H1 (cell line): ENCODE measurements at regions not wholly inside any gene's neighbourhood (a gene's known extent, or its start where the extent isn't known, plus 50 kb on each side); places are given as distances from the start of the nearest gene placed in this dataset.

ENCODE experiments used
- KDM4A ChIP-seq: IDR thresholded peaks from one replicate; pipeline ENCODE4 v1.7.1; 2012; ENCODE audit warnings: low read depth, mild to moderate bottlenecking, moderate library complexity, low read length, inconsistent platforms; ENCODE audit not compliant: severe bottlenecking
- NANOG ChIP-seq: IDR thresholded peaks from 2 replicates; pipeline ENCODE4 v1.6.1; 2011; ENCODE audit warnings: low read length, low read depth, mild to moderate bottlenecking, inconsistent platforms; ENCODE audit not compliant: insufficient read depth, poor library complexity, severe bottlenecking
- POLR2AphosphoS5 ChIP-seq: IDR thresholded peaks from 2 replicates; pipeline ENCODE4 v1.6.1; 2011; ENCODE audit warnings: low read depth, low read length
- RAD21 ChIP-seq, 2 experiments: IDR thresholded peaks in 1 of 2; conservative IDR thresholded peaks in 1 of 2; 2 replicates each; pipeline ENCODE4 v1.6.1; 2011; ENCODE audit warnings: low read depth in 2 of 2, low read length in 2 of 2, improper control_type of control experiment in 1 of 2, inconsistent platforms in 1 of 2, mild to moderate bottlenecking in 1 of 2, moderate library complexity in 1 of 2
- SP2 ChIP-seq: IDR thresholded peaks from 2 replicates; pipeline ENCODE4 v1.6.1; 2012; ENCODE audit warnings: mild to moderate bottlenecking, low read length, inconsistent platforms
- TAF7 ChIP-seq: optimal IDR thresholded peaks from 2 replicates; pipeline ENCODE3; 2011; ENCODE audit warnings: low read depth, mild to moderate bottlenecking, inconsistent platforms, low read length, moderate library complexity, borderline replicate concordance
- TF ChIP-seq, protein P1 (sequence below): fragments of 300-600 bp; sonication (generic); IDR thresholded peaks from 2 replicates; pipeline ENCODE4 v1.7.1; 2012; ENCODE audit warnings: low read length, moderate library complexity, mild to moderate bottlenecking, inconsistent platforms; ENCODE audit not compliant: insufficient replicate concordance
- TF ChIP-seq, protein P2 (sequence below), 3 experiments: IDR thresholded peaks; 1 replicate in 2 of 3; 2 replicates in 1 of 3; pipeline versions ENCODE4 v1.5.1 to v1.6.1; 2011; ENCODE audit warnings: low read length in 3 of 3, mild to moderate bottlenecking in 3 of 3, inconsistent platforms in 2 of 3, low read depth in 1 of 3, moderate library complexity in 1 of 3; ENCODE audit not compliant: insufficient read depth in 1 of 3; ENCODE audit errors: control extremely low read depth in 1 of 3

DNA sequence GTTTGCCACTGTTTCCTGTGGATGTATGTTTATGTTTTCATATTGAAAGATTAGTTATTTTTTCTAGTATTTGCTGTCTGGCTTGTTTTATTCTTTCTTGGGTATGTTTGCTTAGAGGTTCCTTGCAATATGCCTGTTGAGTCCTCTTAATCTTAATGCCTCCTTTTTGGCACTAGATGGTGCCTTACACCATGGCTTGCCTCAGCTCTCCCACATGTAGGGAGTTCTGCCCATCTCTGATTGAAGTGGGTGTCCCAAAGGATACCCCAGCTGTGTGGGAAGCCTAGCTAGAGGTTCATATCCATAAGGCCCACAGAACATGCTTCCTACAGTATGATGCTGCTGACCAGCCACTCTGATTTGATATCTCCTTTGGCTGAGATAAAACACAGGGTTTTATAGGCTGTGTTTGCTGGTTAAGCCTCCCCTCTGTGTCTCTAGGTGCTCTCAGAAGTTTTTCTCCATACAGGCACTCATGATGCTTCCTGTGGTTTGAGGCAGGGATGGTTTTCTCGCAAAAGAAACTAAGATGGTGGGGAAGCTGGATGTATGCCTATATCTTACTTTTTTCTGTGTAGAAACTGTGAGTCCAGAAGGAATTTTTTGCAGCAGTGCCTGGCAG is 162.4 kb downstream of the ASB9 start (continued):
- TF ChIP-seq, protein P1, sequence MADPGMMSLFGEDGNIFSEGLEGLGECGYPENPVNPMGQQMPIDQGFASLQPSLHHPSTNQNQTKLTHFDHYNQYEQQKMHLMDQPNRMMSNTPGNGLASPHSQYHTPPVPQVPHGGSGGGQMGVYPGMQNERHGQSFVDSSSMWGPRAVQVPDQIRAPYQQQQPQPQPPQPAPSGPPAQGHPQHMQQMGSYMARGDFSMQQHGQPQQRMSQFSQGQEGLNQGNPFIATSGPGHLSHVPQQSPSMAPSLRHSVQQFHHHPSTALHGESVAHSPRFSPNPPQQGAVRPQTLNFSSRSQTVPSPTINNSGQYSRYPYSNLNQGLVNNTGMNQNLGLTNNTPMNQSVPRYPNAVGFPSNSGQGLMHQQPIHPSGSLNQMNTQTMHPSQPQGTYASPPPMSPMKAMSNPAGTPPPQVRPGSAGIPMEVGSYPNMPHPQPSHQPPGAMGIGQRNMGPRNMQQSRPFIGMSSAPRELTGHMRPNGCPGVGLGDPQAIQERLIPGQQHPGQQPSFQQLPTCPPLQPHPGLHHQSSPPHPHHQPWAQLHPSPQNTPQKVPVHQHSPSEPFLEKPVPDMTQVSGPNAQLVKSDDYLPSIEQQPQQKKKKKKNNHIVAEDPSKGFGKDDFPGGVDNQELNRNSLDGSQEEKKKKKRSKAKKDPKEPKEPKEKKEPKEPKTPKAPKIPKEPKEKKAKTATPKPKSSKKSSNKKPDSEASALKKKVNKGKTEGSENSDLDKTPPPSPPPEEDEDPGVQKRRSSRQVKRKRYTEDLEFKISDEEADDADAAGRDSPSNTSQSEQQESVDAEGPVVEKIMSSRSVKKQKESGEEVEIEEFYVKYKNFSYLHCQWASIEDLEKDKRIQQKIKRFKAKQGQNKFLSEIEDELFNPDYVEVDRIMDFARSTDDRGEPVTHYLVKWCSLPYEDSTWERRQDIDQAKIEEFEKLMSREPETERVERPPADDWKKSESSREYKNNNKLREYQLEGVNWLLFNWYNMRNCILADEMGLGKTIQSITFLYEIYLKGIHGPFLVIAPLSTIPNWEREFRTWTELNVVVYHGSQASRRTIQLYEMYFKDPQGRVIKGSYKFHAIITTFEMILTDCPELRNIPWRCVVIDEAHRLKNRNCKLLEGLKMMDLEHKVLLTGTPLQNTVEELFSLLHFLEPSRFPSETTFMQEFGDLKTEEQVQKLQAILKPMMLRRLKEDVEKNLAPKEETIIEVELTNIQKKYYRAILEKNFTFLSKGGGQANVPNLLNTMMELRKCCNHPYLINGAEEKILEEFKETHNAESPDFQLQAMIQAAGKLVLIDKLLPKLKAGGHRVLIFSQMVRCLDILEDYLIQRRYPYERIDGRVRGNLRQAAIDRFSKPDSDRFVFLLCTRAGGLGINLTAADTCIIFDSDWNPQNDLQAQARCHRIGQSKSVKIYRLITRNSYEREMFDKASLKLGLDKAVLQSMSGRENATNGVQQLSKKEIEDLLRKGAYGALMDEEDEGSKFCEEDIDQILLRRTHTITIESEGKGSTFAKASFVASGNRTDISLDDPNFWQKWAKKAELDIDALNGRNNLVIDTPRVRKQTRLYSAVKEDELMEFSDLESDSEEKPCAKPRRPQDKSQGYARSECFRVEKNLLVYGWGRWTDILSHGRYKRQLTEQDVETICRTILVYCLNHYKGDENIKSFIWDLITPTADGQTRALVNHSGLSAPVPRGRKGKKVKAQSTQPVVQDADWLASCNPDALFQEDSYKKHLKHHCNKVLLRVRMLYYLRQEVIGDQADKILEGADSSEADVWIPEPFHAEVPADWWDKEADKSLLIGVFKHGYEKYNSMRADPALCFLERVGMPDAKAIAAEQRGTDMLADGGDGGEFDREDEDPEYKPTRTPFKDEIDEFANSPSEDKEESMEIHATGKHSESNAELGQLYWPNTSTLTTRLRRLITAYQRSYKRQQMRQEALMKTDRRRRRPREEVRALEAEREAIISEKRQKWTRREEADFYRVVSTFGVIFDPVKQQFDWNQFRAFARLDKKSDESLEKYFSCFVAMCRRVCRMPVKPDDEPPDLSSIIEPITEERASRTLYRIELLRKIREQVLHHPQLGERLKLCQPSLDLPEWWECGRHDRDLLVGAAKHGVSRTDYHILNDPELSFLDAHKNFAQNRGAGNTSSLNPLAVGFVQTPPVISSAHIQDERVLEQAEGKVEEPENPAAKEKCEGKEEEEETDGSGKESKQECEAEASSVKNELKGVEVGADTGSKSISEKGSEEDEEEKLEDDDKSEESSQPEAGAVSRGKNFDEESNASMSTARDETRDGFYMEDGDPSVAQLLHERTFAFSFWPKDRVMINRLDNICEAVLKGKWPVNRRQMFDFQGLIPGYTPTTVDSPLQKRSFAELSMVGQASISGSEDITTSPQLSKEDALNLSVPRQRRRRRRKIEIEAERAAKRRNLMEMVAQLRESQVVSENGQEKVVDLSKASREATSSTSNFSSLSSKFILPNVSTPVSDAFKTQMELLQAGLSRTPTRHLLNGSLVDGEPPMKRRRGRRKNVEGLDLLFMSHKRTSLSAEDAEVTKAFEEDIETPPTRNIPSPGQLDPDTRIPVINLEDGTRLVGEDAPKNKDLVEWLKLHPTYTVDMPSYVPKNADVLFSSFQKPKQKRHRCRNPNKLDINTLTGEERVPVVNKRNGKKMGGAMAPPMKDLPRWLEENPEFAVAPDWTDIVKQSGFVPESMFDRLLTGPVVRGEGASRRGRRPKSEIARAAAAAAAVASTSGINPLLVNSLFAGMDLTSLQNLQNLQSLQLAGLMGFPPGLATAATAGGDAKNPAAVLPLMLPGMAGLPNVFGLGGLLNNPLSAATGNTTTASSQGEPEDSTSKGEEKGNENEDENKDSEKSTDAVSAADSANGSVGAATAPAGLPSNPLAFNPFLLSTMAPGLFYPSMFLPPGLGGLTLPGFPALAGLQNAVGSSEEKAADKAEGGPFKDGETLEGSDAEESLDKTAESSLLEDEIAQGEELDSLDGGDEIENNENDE: no peak
- TF ChIP-seq, protein P2, sequence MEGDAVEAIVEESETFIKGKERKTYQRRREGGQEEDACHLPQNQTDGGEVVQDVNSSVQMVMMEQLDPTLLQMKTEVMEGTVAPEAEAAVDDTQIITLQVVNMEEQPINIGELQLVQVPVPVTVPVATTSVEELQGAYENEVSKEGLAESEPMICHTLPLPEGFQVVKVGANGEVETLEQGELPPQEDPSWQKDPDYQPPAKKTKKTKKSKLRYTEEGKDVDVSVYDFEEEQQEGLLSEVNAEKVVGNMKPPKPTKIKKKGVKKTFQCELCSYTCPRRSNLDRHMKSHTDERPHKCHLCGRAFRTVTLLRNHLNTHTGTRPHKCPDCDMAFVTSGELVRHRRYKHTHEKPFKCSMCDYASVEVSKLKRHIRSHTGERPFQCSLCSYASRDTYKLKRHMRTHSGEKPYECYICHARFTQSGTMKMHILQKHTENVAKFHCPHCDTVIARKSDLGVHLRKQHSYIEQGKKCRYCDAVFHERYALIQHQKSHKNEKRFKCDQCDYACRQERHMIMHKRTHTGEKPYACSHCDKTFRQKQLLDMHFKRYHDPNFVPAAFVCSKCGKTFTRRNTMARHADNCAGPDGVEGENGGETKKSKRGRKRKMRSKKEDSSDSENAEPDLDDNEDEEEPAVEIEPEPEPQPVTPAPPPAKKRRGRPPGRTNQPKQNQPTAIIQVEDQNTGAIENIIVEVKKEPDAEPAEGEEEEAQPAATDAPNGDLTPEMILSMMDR (IDR thresholded peaks at IDR 0.05; ENCODE audit: control extremely low read depth in 1 of 3, insufficient read depth in 1 of 3, low read depth in 1 of 3, low read length in 3 of 3): peak in 2 of 3 experiments; percentile 26 to 29; a peak in 2 of 4 replicates
- TF ChIP-seq TAF7 (no peak), NANOG (no peak), POLR2AphosphoS5 (no peak), SP2 (no peak), KDM4A (no peak), RAD21 (IDR thresholded peaks at IDR 0.05 in 1 of 2, conservative IDR thresholded peaks at IDR 0.05 in 1 of 2; ENCODE audit: low read depth in 2 of 2, low read length in 2 of 2) (peak; percentile 49 to 66)
